NCI-H2196 treated with DMSO at 0.1 percent for 48 hours (cell line): ENCODE measurements at regions not wholly inside any gene's neighbourhood (a gene's known extent, or its start where the extent isn't known, plus 50 kb on each side); places are given as distances from the start of the nearest gene placed in this dataset.
A peak's percentile ranks its signal among the peaks of the same experiment; 100 is the strongest.

Experiments
- DNase-seq: peaks from one replicate; lab custom pipeline; 2025; ENCODE audit not compliant: unreplicated experiment; lab: John Stamatoyannopoulos, UW

GRCh38 chr5:38207343-38207742 is 51.0 kb upstream of the EGFLAM start:
- DNase-seq, result no peak

DNA sequence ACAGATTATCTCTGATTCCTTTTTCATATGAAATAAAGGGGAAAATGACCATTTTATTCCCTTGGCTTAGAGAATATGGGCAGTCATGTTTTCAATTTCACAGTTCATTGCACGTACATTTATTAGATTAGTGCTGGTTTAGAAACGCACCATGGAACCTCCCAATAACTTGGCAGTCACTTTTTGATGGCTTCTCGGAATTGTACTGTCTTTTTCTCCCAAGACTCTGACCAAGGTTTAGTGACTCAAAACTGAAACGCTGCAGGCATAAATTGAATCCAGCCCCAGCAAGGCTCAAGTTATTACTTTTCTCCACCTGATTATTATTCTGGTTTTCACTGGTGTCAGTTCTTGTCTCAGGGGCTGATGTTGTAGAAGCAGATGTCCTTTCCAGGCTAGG is 55.6 kb upstream of the EGFLAM start:
- no peak for DNase-seq

- DNase-seq, result no peak
Measured at GRCh38 chr5:38200872-38201557, 57.3 kb upstream of the EGFLAM start.

DNA sequence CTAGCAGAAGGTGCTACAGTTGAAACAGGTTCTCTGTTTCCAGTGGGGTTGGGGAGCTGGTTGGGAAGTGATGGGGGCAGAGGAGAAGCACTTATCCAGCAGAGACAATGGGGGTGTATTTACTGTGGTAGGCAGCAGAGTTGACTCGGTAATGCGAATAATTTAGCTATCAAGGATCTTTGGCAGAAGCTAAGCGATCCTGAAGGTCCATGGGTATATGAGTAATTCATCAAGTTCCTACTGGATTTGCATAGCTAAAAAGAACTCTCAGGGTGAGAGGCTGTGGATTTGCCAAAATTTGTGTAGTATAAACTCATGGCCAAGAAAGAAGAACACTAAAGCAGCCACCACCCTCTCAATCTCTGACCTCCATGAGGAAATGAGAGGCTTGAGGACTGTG is 61.2 kb upstream of the EGFLAM start:
- no peak for DNase-seq

DNA sequence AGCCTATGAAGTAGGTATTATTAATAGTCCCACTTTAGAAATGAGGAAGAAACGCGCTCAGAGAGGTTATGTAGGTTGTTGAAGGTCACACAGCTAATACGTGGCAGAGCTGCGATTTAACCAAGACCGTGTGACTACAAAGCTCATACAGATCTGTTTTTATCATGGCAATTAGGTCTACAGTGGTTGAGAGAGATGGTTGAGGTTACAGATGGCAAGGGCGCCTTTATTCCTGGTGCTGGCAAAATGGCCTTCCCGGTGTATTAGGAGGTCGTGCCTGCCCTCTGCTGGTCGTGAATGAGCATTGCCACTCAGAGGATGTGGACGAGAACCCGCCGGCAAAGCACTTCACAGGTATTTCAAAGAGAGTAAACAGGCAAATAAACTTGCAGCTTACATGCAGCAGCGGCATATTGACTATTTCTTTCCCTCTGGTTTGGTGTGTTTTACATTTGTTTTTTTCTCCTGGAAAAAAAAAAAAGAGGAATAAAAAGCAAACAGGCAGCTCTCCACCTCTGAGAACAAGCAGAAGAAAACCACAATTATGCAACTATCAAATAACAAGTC is 65.3 kb upstream of the EGFLAM start:
- DNase-seq, result peak; percentile 76

DNA sequence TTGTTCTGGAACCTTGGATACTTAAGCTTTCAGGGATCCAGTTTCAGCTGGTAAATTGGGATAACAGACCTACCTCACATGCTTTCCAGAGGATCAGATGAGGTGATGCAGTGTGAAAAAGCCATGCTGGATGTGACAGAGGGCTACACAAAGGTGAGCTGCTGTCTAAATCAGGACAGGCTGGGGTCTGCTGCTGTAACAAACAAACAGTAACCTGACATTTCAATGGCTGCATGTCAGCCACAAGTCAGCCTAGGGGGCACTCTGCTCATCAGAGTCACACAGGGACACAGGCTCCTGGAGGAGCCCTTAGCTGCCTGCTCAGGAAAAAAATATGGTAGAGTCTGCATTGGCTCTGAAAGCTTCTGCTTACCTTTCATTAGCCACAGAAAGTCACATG is 66.7 kb upstream of the EGFLAM start:
- no peak for DNase-seq

- DNase-seq, result no peak
Measured at GRCh38 chr5:38190111-38190510, 68.2 kb upstream of the EGFLAM start.

GRCh38 chr5:38189081-38189504 is 69.3 kb upstream of the EGFLAM start:
- DNase-seq, result no peak

DNA sequence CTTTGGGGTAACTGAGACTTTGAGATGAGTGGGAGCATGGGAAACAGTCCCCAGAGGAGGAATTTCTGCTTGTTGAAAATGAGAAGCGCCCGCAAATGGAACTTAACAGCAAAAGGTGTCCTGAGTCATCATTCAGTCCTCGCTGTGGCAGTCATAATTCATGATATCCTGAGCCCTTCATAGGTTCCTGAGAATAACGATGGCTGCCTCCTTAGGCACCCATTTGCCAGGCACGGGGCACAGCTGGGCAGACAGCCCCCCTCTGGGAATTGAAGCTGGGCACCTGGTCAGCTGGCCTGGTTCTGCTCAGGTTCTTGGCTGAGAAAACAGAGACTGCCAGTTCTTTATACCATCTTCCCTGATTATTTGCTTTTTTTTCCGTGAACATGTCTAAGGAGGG is 69.8 kb upstream of the EGFLAM start:
- no peak for DNase-seq

GRCh38 chr5:38187532-38187931 is 70.8 kb upstream of the EGFLAM start:
- no peak for DNase-seq

- no peak for DNase-seq
Measured at GRCh38 chr5:38184627-38185026, 73.7 kb upstream of the EGFLAM start.

- DNase-seq, result no peak
Measured at GRCh38 chr5:38182991-38183390, 75.4 kb upstream of the EGFLAM start.

DNA sequence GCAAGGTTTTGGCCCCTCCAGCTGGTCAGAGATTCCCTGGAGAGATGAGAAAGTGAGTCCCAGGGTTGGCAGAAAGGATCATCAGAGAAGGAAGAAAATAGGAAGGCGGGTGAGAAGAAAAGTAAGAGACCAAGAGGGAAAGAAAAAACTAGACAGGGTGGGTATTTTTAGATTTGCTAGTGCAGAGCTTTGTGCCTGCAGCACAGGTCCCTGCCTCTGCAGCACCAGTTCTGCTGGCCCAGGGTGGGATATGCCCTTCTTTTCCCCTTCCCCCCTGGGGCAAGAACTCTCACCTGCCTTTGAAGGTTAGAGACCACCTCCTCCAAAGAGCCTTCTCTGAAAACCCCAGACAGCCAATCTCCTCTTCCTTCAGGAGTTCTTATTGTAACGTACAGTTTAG is 90.3 kb upstream of the EGFLAM start:
- DNase-seq, result no peak

DNA sequence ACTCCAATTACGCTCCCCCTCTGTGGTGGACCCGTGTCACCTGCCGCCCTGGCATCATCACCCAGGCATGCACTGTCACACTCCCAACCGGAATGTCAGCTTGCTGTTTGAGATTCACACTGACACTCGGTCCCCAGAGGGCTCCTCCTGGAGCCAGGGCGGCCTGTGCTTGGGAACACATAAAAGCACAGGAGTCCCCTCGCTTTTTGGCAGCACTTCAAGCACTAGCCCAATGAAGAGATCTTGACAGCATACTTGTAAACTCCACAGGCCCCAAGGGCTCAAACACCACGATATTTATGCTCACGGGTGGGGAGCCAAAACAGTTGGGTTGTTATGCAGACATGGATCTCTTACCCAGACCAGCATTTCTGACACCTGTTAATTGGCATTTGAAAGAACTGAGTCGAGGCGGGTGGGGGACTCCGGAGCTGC is 90.8 kb upstream of the EGFLAM start:
- DNase-seq, result no peak

GRCh38 chr5:38166832-38167231 is 91.5 kb upstream of the EGFLAM start:
- DNase-seq, result no peak

- DNase-seq, result no peak
Measured at GRCh38 chr5:38165435-38165834, 92.9 kb upstream of the EGFLAM start.

- DNase-seq, result no peak
Measured at GRCh38 chr5:38164776-38165399, 93.5 kb upstream of the EGFLAM start.

DNA sequence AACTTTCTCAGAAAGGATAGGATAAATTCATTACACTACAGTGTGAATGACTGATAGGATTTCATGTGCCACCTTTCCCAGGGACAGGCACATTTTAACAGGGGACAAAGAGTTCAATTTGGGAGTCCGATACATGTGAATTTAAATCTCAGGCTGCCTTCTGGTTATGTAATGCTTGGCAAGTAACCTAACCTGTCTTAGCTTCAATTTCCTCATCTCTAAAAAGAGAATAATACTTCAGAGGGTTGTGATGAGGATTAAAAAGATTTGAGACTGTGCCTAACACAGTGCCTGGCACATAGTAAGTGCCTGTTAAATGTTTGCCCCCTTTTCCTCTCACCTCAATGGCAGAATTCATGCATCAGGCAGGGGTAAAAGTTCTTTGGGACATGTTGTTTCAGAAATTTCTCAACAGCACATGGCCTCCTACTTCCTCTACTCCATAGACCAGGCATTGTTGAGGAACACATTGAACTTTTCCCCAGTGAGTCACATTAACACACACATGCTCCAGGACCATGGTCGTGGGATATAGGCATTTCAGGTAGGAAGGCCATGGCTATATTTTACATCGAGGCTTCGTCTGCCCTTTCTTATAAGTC is 94.6 kb upstream of the EGFLAM start:
- DNase-seq, result no peak

DNA sequence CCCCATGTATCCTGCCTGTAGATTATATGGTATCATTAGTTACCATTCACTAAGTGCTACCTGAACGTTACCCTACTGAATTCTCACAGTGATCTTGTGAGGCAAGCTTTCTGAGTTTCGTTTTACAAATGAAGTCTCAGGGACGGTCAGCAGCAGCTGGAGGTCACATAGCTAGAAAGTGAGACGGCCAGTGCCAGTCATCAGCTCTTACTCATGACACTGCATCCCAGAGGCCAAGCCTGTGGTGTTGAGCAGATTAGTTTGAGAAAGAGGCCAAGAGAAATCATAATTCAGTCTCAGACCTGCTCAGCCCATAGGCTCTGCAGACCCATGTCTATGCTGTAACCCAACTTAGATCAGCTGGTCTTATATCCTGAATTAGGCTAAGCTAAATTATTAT is 95.7 kb upstream of the EGFLAM start:
- DNase-seq, result no peak

- DNase-seq, result no peak
Measured at GRCh38 chr5:38157024-38157423, 101.3 kb upstream of the EGFLAM start.

DNA sequence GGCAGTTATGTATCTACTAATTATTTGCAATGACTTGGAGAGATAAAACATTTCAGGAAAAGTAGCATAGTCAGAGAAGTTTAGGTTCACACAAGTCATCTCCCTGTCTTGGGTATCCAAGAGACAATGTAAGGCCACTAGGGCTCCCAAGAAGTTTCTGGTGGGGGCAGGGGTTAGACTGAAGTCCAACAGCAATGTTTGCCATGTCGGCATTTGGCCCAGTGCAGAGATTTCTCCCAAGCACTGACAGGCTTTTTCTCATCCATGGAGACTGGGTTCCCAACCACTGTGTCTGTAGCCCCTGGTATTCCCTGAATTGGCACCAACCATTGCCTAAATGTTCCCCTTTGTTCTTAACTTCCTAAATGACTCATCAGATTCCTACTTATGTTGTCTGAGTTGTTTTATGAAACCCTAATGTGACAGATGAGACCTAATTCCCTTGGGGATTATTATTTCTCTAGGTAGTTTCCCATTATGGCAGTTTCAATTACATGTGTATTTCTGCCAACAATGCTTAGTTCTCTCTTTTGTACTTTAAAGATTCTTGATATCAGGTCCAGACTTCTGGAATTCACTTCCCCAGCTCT is 103.6 kb upstream of the EGFLAM start:
- no peak for DNase-seq

DNA sequence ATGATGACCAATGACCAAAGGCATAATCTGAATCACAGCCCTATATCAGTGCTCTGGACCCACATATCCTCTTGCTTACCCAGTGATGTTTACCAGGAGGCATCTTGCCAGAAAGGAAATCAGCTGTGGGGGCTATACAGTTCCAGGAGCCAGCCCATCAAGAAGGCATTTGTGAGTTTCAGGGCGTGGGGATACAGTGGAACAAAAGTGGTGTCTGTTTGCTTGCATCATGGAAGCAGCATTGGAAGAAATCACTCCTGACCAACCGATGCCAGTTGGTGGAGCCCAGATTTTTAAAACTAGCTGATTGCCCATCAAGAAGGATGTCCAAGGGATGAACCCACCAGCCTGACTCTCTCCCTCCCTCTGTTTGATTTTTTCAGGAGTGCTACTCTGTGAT is 106.5 kb upstream of the EGFLAM start:
- DNase-seq, result no peak
